ENCODE measurements at regions not wholly inside any gene's neighbourhood (a gene's known extent, or its start where the extent isn't known, plus 50 kb on each side); places are given as distances from the start of the nearest gene placed in this dataset.

GRCh38 chr2:741195-741496, 63.9 kb upstream of the TMEM18 start:
- no peak for TF ChIP-seq CTCF (IDR thresholded peaks at IDR 0.05)
- TF ChIP-seq POLR2A (IDR thresholded peaks at IDR 0.05), result no peak

All from ovary (tissue), 3 donors.